HEK293 (cell line): ENCODE measurements at regions not wholly inside any gene's neighbourhood (a gene's known extent, or its start where the extent isn't known, plus 50 kb on each side); places are given as distances from the start of the nearest gene placed in this dataset.

Source experiments
- ATF2 ChIP-seq: fragments of 450-650 bp; formaldehyde crosslinking; IDR thresholded peaks from 2 replicates; pipeline ENCODE4 v1.5.1; 2016; ENCODE audit warnings: missing biosample characterization, missing genetic modification characterization, low read depth
- CTCF ChIP-seq: fragments of 450-650 bp; formaldehyde crosslinking; IDR thresholded peaks from 2 replicates; pipeline ENCODE4 v1.5.1; 2016; ENCODE audit warnings: missing biosample characterization, missing genetic modification characterization
- ZNF521 ChIP-seq: fragments of 450-650 bp; formaldehyde crosslinking; IDR thresholded peaks from 2 replicates; pipeline ENCODE4 v1.5.1; 2017; ENCODE audit warnings: missing biosample characterization, mild to moderate bottlenecking, missing genetic modification characterization
- ZNF626 ChIP-seq: fragments of 450-650 bp; sonication (Bioruptor Pico); formaldehyde crosslinking; IDR thresholded peaks from 2 replicates; pipeline ENCODE4 v1.5.1; 2018; ENCODE audit warnings: missing biosample characterization, missing genetic modification characterization, inconsistent platforms
- ZNF843 ChIP-seq: fragments of 450-650 bp; formaldehyde crosslinking; IDR thresholded peaks from 2 replicates; pipeline ENCODE4 v1.5.1; 2016; ENCODE audit warnings: missing biosample characterization, missing genetic modification characterization
- TF ChIP-seq, protein P1 (sequence below): fragments of 450-650 bp; formaldehyde crosslinking; IDR thresholded peaks from 2 replicates; pipeline ENCODE4 v1.5.1; 2016; ENCODE audit warnings: missing biosample characterization, missing genetic modification characterization

GRCh38 chr1:193747579-193747978 lies 561.2 kb upstream of the B3GALT2 start:
- TF ChIP-seq ZNF626 (tag by site-specific recombination): no peak
- no peak for TF ChIP-seq ATF2 (tag by site-specific recombination)
- no peak for TF ChIP-seq ZNF521 (tag by site-specific recombination)
- TF ChIP-seq, protein P1, sequence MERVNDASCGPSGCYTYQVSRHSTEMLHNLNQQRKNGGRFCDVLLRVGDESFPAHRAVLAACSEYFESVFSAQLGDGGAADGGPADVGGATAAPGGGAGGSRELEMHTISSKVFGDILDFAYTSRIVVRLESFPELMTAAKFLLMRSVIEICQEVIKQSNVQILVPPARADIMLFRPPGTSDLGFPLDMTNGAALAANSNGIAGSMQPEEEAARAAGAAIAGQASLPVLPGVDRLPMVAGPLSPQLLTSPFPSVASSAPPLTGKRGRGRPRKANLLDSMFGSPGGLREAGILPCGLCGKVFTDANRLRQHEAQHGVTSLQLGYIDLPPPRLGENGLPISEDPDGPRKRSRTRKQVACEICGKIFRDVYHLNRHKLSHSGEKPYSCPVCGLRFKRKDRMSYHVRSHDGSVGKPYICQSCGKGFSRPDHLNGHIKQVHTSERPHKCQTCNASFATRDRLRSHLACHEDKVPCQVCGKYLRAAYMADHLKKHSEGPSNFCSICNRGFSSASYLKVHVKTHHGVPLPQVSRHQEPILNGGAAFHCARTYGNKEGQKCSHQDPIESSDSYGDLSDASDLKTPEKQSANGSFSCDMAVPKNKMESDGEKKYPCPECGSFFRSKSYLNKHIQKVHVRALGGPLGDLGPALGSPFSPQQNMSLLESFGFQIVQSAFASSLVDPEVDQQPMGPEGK: no peak
- TF ChIP-seq CTCF (tag by site-specific recombination): no peak
- TF ChIP-seq ZNF843 (tag by site-specific recombination): no peak
